RPMI7951 (cell line): ENCODE measurements at regions not wholly inside any gene's neighbourhood (a gene's known extent, or its start where the extent isn't known, plus 50 kb on each side); places are given as distances from the start of the nearest gene placed in this dataset.

Source experiments
- DNase-seq: peaks from one replicate; pipeline ENCODE4 v3.0.0-alpha.2; 2012; ENCODE audit warnings: low read depth

- DNase-seq = no peak
Measured at GRCh38 chr17:45680360-45680759, 103.8 kb upstream of the CRHR1 start.

GRCh38 chr17:45681706-45682105, 102.4 kb upstream of the CRHR1 start:
- no peak for DNase-seq

GRCh38 chr17:45686250-45686649, 97.9 kb upstream of the CRHR1 start:
- no peak for DNase-seq

- DNase-seq = no peak
Measured at GRCh38 chr17:45687594-45687993, 96.5 kb upstream of the CRHR1 start.

GRCh38 chr17:45688353-45688752, 95.8 kb upstream of the CRHR1 start:
- peak; percentile 43 for DNase-seq

GRCh38 chr17:45688820-45689219, 95.3 kb upstream of the CRHR1 start:
- no peak for DNase-seq

- DNase-seq = no peak
Measured at GRCh38 chr17:45689451-45689850, 94.7 kb upstream of the CRHR1 start.

- DNase-seq = no peak
Measured at GRCh38 chr17:45690625-45691275, 93.4 kb upstream of the CRHR1 start.

GRCh38 chr17:45692661-45693060, 91.5 kb upstream of the CRHR1 start:
- DNase-seq = no peak

- no peak for DNase-seq
Measured at GRCh38 chr17:45693792-45694191, 90.3 kb upstream of the CRHR1 start.

GRCh38 chr17:45696442-45696841, 87.7 kb upstream of the CRHR1 start:
- no peak for DNase-seq

- no peak for DNase-seq
Measured at GRCh38 chr17:45697076-45697475, 87.0 kb upstream of the CRHR1 start.

- no peak for DNase-seq
Measured at GRCh38 chr17:45700171-45701090, 83.7 kb upstream of the CRHR1 start.

- peak; percentile 4 for DNase-seq
Measured at GRCh38 chr17:45702666-45703266, 81.4 kb upstream of the CRHR1 start.

GRCh38 chr17:45703348-45703747, 80.8 kb upstream of the CRHR1 start:
- peak; percentile 14 for DNase-seq

GRCh38 chr17:45703806-45704205, 80.3 kb upstream of the CRHR1 start:
- DNase-seq = no peak

- DNase-seq = no peak
Measured at GRCh38 chr17:45704251-45704650, 79.9 kb upstream of the CRHR1 start.

GRCh38 chr17:45705123-45706009, 78.8 kb upstream of the CRHR1 start:
- DNase-seq = peak; percentile 39

GRCh38 chr17:45706033-45706432, 78.1 kb upstream of the CRHR1 start:
- DNase-seq = no peak

- DNase-seq = no peak
Measured at GRCh38 chr17:45708707-45709290, 75.3 kb upstream of the CRHR1 start.

GRCh38 chr17:45709728-45710288, 74.3 kb upstream of the CRHR1 start:
- DNase-seq = no peak
